Astrocyte (in vitro differentiated cells and primary cell): ENCODE measurements at regions not wholly inside any gene's neighbourhood (a gene's known extent, or its start where the extent isn't known, plus 50 kb on each side); places are given as distances from the start of the nearest gene placed in this dataset.

Experiments
- DNase-seq: peaks from one replicate; pipeline ENCODE4 v3.0.0-alpha.2; 2010; ENCODE audit warnings: low read depth
- FAIRE-seq: peaks from 2 replicates; lab custom pipeline; 2011; peaks lifted over from hg19 to GRCh38; lab: Jason Lieb, UNC
- H2AFZ ChIP-seq: 2 replicates; pipeline ENCODE4 v1.6.0; 2012; ENCODE audit warnings: low read depth, low read length, inconsistent platforms
- H3K27ac ChIP-seq: 2 replicates; pipeline ENCODE4 v1.5.1; 2011; ENCODE audit warnings: low read depth, low read length, inconsistent platforms
- H3K27me3 ChIP-seq: 2 replicates; pipeline ENCODE4 v1.6.0; 2011; ENCODE audit warnings: low read length, inconsistent platforms; ENCODE audit not compliant: insufficient read depth
- H3K36me3 ChIP-seq: 2 replicates; pipeline ENCODE4 v1.5.1; 2011; ENCODE audit warnings: low read length, inconsistent platforms; ENCODE audit not compliant: insufficient read depth
- H3K4me1 ChIP-seq: 2 replicates; pipeline ENCODE4 v1.5.1; 2011; ENCODE audit warnings: low read length, inconsistent platforms; ENCODE audit not compliant: insufficient read depth
- H3K4me2 ChIP-seq: 2 replicates; pipeline ENCODE4 v1.6.0; 2012; ENCODE audit warnings: low read length, inconsistent platforms
- H3K4me3 ChIP-seq: 2 replicates; pipeline ENCODE4 v1.5.1; 2011; ENCODE audit warnings: low read depth, mild to moderate bottlenecking, low read length, inconsistent platforms; ENCODE audit not compliant: insufficient read depth
- H3K79me2 ChIP-seq: 2 replicates; pipeline ENCODE4 v1.6.0; 2012; ENCODE audit warnings: mild to moderate bottlenecking, low read length, inconsistent platforms; ENCODE audit not compliant: insufficient read depth
- H3K9ac ChIP-seq: 2 replicates; pipeline ENCODE4 v1.6.0; 2012; ENCODE audit warnings: mild to moderate bottlenecking, low read length, inconsistent platforms
- H3K9me3 ChIP-seq: 2 replicates; pipeline ENCODE4 v1.5.1; 2012; ENCODE audit warnings: low read depth, mild to moderate bottlenecking, low read length, inconsistent platforms; ENCODE audit not compliant: insufficient read depth
- H4K20me1 ChIP-seq: 2 replicates; pipeline ENCODE4 v1.6.0; 2012; ENCODE audit warnings: low read length, inconsistent platforms; ENCODE audit not compliant: insufficient read depth
- H3K27ac Mint-ChIP-seq: one replicate; pipeline ENCODE4 v1.8.0; 2021; ENCODE audit warnings: mild to moderate bottlenecking, mixed read lengths; ENCODE audit not compliant: unreplicated experiment
- H3K27me3 Mint-ChIP-seq: one replicate; pipeline ENCODE4 v1.8.0; 2021; ENCODE audit warnings: low read depth, mixed read lengths; ENCODE audit not compliant: unreplicated experiment
- H3K36me3 Mint-ChIP-seq: one replicate; pipeline ENCODE4 v1.8.0; 2021; ENCODE audit warnings: low read depth, mixed read lengths; ENCODE audit not compliant: unreplicated experiment
- H3K4me1 Mint-ChIP-seq: one replicate; pipeline ENCODE4 v1.8.0; 2021; ENCODE audit warnings: low read depth, mixed read lengths; ENCODE audit not compliant: unreplicated experiment
- H3K4me3 Mint-ChIP-seq: one replicate; pipeline ENCODE4 v1.8.0; 2021; ENCODE audit warnings: mild to moderate bottlenecking, moderate library complexity, mixed read lengths; ENCODE audit not compliant: unreplicated experiment
- H3K9me3 Mint-ChIP-seq: one replicate; pipeline ENCODE4 v1.8.0; 2021; ENCODE audit warnings: mild to moderate bottlenecking, mixed read lengths; ENCODE audit not compliant: unreplicated experiment
- EZH2 ChIP-seq: IDR thresholded peaks from 2 replicates; pipeline ENCODE4 v1.6.1; 2012; ENCODE audit warnings: mild to moderate bottlenecking, low read length, inconsistent platforms; ENCODE audit not compliant: insufficient read depth
- TF ChIP-seq, protein P1 (sequence below): IDR thresholded peaks from 2 replicates; pipeline ENCODE4 v1.5.1; 2011; ENCODE audit warnings: low read depth, mild to moderate bottlenecking, inconsistent platforms, low read length, moderate library complexity; ENCODE audit not compliant: insufficient read depth

DNA sequence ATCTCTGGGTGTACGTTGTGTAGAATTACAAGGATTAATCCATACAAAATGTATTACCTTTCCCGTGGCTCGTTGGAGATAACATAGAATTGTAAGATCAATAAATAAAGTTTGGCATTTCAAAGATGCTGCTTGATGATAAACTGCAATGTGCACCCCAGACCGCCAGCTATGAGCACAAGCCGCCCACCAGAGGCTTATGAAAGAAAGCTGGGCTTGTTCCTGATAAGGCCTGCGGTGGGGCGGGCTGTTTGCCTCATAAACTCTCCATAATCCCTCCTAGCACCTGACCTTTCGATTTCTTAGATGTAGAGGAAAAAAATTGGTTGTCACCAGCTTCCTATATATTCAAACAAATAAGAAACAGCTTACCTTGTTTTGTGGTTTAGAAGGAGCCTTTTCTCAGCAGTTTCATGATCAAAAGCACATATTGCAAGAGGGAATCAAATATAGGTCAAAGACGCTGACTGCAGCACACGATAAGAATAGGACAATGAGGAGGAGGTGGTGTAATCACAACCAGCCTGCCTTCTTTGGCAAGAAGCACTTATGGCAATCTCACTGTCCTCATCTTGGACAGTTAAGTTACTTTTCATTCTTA is 293.6 kb downstream of the RMST start:
- H3K4me3 ChIP-seq, result no peak overlapping the region
- H4K20me1 ChIP-seq, result no peaks in the 10 kb centered on the region
- no peak for DNase-seq
- no peaks in the 10 kb centered on the region for H3K9me3 ChIP-seq
- H3K27ac Mint-ChIP-seq, result no peak overlapping the region
- no peaks in the 10 kb centered on the region for H3K4me1 ChIP-seq
- no peaks in the 10 kb centered on the region for H3K27me3 ChIP-seq
- H3K27me3 Mint-ChIP-seq, result no peaks in the 10 kb centered on the region
- no peak overlapping the region for H3K27ac ChIP-seq
- H3K79me2 ChIP-seq, result no peaks in the 10 kb centered on the region
- H2AFZ ChIP-seq, result no peak overlapping the region
- H3K4me2 ChIP-seq, result no peak overlapping the region
- no peaks in the 10 kb centered on the region for H3K4me1 Mint-ChIP-seq
- H3K36me3 ChIP-seq, result no peaks in the 10 kb centered on the region
- no peak overlapping the region for H3K4me3 Mint-ChIP-seq
- H3K9ac ChIP-seq, result no peak overlapping the region
- H3K9me3 Mint-ChIP-seq, result no peaks in the 10 kb centered on the region
- no peaks in the 10 kb centered on the region for H3K36me3 Mint-ChIP-seq
- no peak for FAIRE-seq
- TF ChIP-seq, protein P1, sequence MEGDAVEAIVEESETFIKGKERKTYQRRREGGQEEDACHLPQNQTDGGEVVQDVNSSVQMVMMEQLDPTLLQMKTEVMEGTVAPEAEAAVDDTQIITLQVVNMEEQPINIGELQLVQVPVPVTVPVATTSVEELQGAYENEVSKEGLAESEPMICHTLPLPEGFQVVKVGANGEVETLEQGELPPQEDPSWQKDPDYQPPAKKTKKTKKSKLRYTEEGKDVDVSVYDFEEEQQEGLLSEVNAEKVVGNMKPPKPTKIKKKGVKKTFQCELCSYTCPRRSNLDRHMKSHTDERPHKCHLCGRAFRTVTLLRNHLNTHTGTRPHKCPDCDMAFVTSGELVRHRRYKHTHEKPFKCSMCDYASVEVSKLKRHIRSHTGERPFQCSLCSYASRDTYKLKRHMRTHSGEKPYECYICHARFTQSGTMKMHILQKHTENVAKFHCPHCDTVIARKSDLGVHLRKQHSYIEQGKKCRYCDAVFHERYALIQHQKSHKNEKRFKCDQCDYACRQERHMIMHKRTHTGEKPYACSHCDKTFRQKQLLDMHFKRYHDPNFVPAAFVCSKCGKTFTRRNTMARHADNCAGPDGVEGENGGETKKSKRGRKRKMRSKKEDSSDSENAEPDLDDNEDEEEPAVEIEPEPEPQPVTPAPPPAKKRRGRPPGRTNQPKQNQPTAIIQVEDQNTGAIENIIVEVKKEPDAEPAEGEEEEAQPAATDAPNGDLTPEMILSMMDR, result no peak
- no peak for TF ChIP-seq EZH2

DNA sequence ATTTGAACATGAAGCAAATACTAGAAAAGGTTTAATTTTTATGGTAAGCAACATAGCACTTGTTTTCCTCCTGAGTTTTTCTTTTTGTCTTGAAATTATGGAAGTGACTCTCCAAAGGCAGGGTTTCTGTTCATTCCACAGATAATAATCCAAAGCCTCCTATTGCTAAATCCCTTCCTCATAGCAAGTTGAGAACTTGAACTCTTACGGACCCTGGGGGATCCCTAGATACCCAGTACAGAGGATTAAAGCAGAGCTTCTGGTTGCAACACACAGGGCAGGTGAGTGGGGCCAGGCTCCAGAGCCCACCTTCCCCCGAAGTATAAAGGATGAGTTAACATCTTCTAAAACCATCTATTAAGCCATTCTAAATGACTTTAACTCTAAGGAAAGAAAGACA is 294.1 kb downstream of the RMST start:
- Histone ChIP-seq H4K20me1 (no peaks in the 10 kb centered on the region), H3K4me1 (no peaks in the 10 kb centered on the region), H3K4me3 (no peak overlapping the region), H3K4me2 (no peak overlapping the region), H3K36me3 (no peaks in the 10 kb centered on the region), H3K27ac (no peak overlapping the region), H3K9ac (no peak overlapping the region), H3K79me2 (no peaks in the 10 kb centered on the region), H3K9me3 (no peaks in the 10 kb centered on the region), H2AFZ (no peak overlapping the region), H3K27me3 (no peaks in the 10 kb centered on the region)
- DNase-seq (no peak), FAIRE-seq (no peak)
- H3K36me3 Mint-ChIP-seq, result no peaks in the 10 kb centered on the region
- no peak overlapping the region for H3K4me3 Mint-ChIP-seq
- no peaks in the 10 kb centered on the region for H3K27me3 Mint-ChIP-seq
- H3K9me3 Mint-ChIP-seq, result no peaks in the 10 kb centered on the region
- H3K27ac Mint-ChIP-seq, result no peak overlapping the region
- H3K4me1 Mint-ChIP-seq, result no peaks in the 10 kb centered on the region
- TF ChIP-seq, protein P1, result no peak
- TF ChIP-seq EZH2, result no peak

DNA sequence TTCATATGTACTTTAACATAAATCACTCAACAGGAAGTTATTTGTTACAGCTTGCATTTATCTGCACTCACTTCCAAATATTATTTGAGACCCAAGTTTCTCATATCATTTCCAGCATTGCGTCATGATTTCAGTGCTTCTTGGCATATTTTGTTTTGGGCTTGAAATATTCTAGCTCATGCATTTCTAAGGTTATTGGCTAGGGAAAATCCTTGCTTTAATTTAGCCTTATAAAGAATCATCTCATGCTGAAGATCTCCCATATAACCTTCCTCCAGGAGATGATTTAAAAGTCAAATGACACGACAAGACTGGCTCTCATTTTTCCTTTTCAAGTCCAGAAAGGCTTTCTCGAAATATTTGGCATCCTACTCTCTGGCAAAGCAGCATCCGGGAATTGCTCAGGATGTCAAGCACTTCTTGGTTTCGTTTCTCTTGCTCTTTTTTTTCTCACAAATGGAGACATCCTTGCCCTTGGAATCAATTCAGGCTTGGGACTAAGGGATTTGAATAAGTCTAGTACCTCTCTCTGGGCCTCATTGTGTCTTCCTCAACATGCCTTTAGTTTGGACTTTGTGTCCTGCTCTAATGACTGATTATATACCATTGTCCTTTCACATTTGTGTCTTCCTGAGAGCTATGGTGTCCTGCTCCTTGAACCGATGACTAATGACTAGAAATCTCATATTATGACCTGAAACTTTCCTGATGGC is 295.0 kb downstream of the RMST start:
- Mint-ChIP-seq H3K4me3 (no peak overlapping the region), H3K36me3 (no peaks in the 10 kb centered on the region), H3K4me1 (no peaks in the 10 kb centered on the region), H3K27ac (no peak overlapping the region), H3K9me3 (peaks cover 3% of the 10 kb centered on the region), H3K27me3 (no peaks in the 10 kb centered on the region)
- no peak overlapping the region for H3K4me2 ChIP-seq
- H3K27ac ChIP-seq, result no peak overlapping the region
- H3K36me3 ChIP-seq, result no peaks in the 10 kb centered on the region
- FAIRE-seq (no peak), DNase-seq (no peak)
- no peak for TF ChIP-seq EZH2
- H3K9ac ChIP-seq, result no peak overlapping the region
- no peaks in the 10 kb centered on the region for H3K27me3 ChIP-seq
- H3K79me2 ChIP-seq, result no peaks in the 10 kb centered on the region
- no peaks in the 10 kb centered on the region for H4K20me1 ChIP-seq
- no peak overlapping the region for H2AFZ ChIP-seq
- no peaks in the 10 kb centered on the region for H3K9me3 ChIP-seq
- H3K4me3 ChIP-seq, result no peak overlapping the region
- no peaks in the 10 kb centered on the region for H3K4me1 ChIP-seq
